ENCODE measurements at regions not wholly inside any gene's neighbourhood (a gene's known extent, or its start where the extent isn't known, plus 50 kb on each side); places are given as distances from the start of the nearest gene placed in this dataset.
"Not testable (repeated sequence)": the region's sequence is repeated elsewhere in the genome, so short reads cannot be mapped to it uniquely, and the experiment has no call there.

- H3K9me3 ChIP-seq (replicated peaks; ENCODE audit: control insufficient read depth, insufficient read depth, low read depth, low read length); FAIRE-seq; H3K36me3 ChIP-seq (ENCODE audit: control insufficient read depth, insufficient read depth, low read length); H3K4me2 ChIP-seq (ENCODE audit: insufficient read depth, low read length); H3K9me1 ChIP-seq (ENCODE audit: control insufficient read depth, insufficient read depth, low read length); DNase-seq (ENCODE audit: extremely low read depth in 1 of 4, low spot score in 3 of 4); H3K9ac ChIP-seq (ENCODE audit: insufficient read depth in 1 of 2, low read depth in 2 of 2, low read length in 2 of 2); in situ Hi-C loops (cut with MboI); H3K4me1 ChIP-seq (replicated peaks in 1 of 2; ENCODE audit: control insufficient read depth in 2 of 2, insufficient read depth in 2 of 2, low read length in 2 of 2); H2AFZ ChIP-seq (ENCODE audit: low read depth, low read length); H4K20me1 ChIP-seq (replicated peaks; ENCODE audit: control insufficient read depth, insufficient read depth, low read length); BruUV-seq (replicated peaks); H3K4me3 ChIP-seq; ATAC-seq; POLR2A ChIA-PET; CTCF ChIA-PET (ENCODE audit: low intra/inter-chr PET ratio); H3K27ac ChIP-seq (ENCODE audit: extremely low read depth, low read depth, low read length); intact Hi-C loops (cut with micrococcal nuclease); H3K27me3 ChIP-seq (ENCODE audit: control insufficient read depth in 2 of 2, insufficient read depth in 2 of 2, low read length in 2 of 2); H3K79me2 ChIP-seq (ENCODE audit: control insufficient read depth, insufficient read depth, low read length): not testable (repeated sequence)
- WGBS (ENCODE audit: insufficient coverage, low coverage, missing lambda C conversion rate) = 34% methylated on average over 12 of the region's 25 CpGs
Measured at GRCh38 chr4:131750006-131750405, 1399.1 kb upstream of the PCDH10 start.

GRCh38 chr4:131750469-131750868, 1398.6 kb upstream of the PCDH10 start:
- WGBS (ENCODE audit: insufficient coverage, low coverage, missing lambda C conversion rate) = 37% methylated on average over 18 of the region's 31 CpGs
- H3K9me1 ChIP-seq (ENCODE audit: control insufficient read depth, insufficient read depth, low read length); H4K20me1 ChIP-seq (replicated peaks; ENCODE audit: control insufficient read depth, insufficient read depth, low read length); H3K4me1 ChIP-seq (replicated peaks in 1 of 2; ENCODE audit: control insufficient read depth in 2 of 2, insufficient read depth in 2 of 2, low read length in 2 of 2); ATAC-seq; DNase-seq (ENCODE audit: extremely low read depth in 1 of 4, low spot score in 3 of 4); FAIRE-seq; H3K9ac ChIP-seq (ENCODE audit: insufficient read depth in 1 of 2, low read depth in 2 of 2, low read length in 2 of 2); POLR2A ChIA-PET; H3K4me2 ChIP-seq (ENCODE audit: insufficient read depth, low read length); H3K27ac ChIP-seq (ENCODE audit: extremely low read depth, low read depth, low read length); H3K9me3 ChIP-seq (replicated peaks; ENCODE audit: control insufficient read depth, insufficient read depth, low read depth, low read length); H3K79me2 ChIP-seq (ENCODE audit: control insufficient read depth, insufficient read depth, low read length); H3K36me3 ChIP-seq (ENCODE audit: control insufficient read depth, insufficient read depth, low read length); H3K4me3 ChIP-seq; H2AFZ ChIP-seq (ENCODE audit: low read depth, low read length); in situ Hi-C loops (cut with MboI); BruUV-seq (replicated peaks); H3K27me3 ChIP-seq (ENCODE audit: control insufficient read depth in 2 of 2, insufficient read depth in 2 of 2, low read length in 2 of 2); CTCF ChIA-PET (ENCODE audit: low intra/inter-chr PET ratio); intact Hi-C loops (cut with micrococcal nuclease): not testable (repeated sequence)

GRCh38 chr4:131762234-131762633, 1386.9 kb upstream of the PCDH10 start:
- intact Hi-C loops (cut with micrococcal nuclease); BruUV-seq (replicated peaks); H3K27me3 ChIP-seq (ENCODE audit: control insufficient read depth in 2 of 2, insufficient read depth in 2 of 2, low read length in 2 of 2); H3K4me2 ChIP-seq (ENCODE audit: insufficient read depth, low read length); H3K27ac ChIP-seq (ENCODE audit: extremely low read depth, low read depth, low read length); FAIRE-seq; H3K9me1 ChIP-seq (ENCODE audit: control insufficient read depth, insufficient read depth, low read length); H3K4me1 ChIP-seq (replicated peaks in 1 of 2; ENCODE audit: control insufficient read depth in 2 of 2, insufficient read depth in 2 of 2, low read length in 2 of 2); H2AFZ ChIP-seq (ENCODE audit: low read depth, low read length); CTCF ChIA-PET (ENCODE audit: low intra/inter-chr PET ratio); H3K9ac ChIP-seq (ENCODE audit: insufficient read depth in 1 of 2, low read depth in 2 of 2, low read length in 2 of 2); in situ Hi-C loops (cut with MboI); H3K36me3 ChIP-seq (ENCODE audit: control insufficient read depth, insufficient read depth, low read length); H3K79me2 ChIP-seq (ENCODE audit: control insufficient read depth, insufficient read depth, low read length); H3K4me3 ChIP-seq; ATAC-seq; H4K20me1 ChIP-seq (replicated peaks; ENCODE audit: control insufficient read depth, insufficient read depth, low read length); DNase-seq (ENCODE audit: extremely low read depth in 1 of 4, low spot score in 3 of 4); POLR2A ChIA-PET; H3K9me3 ChIP-seq (replicated peaks; ENCODE audit: control insufficient read depth, insufficient read depth, low read depth, low read length): not testable (repeated sequence)
- no CpG with 5 or more reads among the region's 35 CpGs for WGBS (ENCODE audit: insufficient coverage, low coverage, missing lambda C conversion rate)
